Endothelial cell (in vitro differentiated cells): ENCODE measurements at regions not wholly inside any gene's neighbourhood (a gene's known extent, or its start where the extent isn't known, plus 50 kb on each side); places are given as distances from the start of the nearest gene placed in this dataset.

Experiments
- DNase-seq: peaks from one replicate; pipeline ENCODE4 v3.0.0; 2021; ENCODE audit warnings: low spot score
- H3K27ac Mint-ChIP-seq: one replicate; pipeline ENCODE4 v1.8.0; 2021; ENCODE audit warnings: mixed read lengths, inconsistent platforms; ENCODE audit not compliant: unreplicated experiment
- H3K27me3 Mint-ChIP-seq: one replicate; pipeline ENCODE4 v1.8.0; 2021; ENCODE audit warnings: mild to moderate bottlenecking, moderate library complexity, mixed read lengths, inconsistent platforms; ENCODE audit not compliant: unreplicated experiment
- H3K36me3 Mint-ChIP-seq: one replicate; pipeline ENCODE4 v1.8.0; 2021; ENCODE audit warnings: mild to moderate bottlenecking, low read depth, mixed read lengths, inconsistent platforms; ENCODE audit not compliant: unreplicated experiment
- H3K4me1 Mint-ChIP-seq: one replicate; pipeline ENCODE4 v1.8.0; 2021; ENCODE audit warnings: mild to moderate bottlenecking, mixed read lengths, inconsistent platforms; ENCODE audit not compliant: unreplicated experiment
- H3K4me3 Mint-ChIP-seq: one replicate; pipeline ENCODE4 v1.8.0; 2021; ENCODE audit warnings: mild to moderate bottlenecking, mixed read lengths, inconsistent platforms; ENCODE audit not compliant: unreplicated experiment
- H3K9me3 Mint-ChIP-seq: one replicate; pipeline ENCODE4 v1.8.0; 2021; ENCODE audit warnings: mixed read lengths, inconsistent platforms; ENCODE audit not compliant: unreplicated experiment
- TF ChIP-seq, protein P1 (sequence below): fragments of 200-600 bp; sonication (generic); IDR thresholded peaks from one replicate; pipeline ENCODE4 v1.5.0; 2021; ENCODE audit warnings: antibody characterized with exemption; ENCODE audit not compliant: unreplicated experiment

- H3K9me3 Mint-ChIP-seq: no peaks in the 10 kb centered on the region
- no peak for DNase-seq
- H3K36me3 Mint-ChIP-seq: no peaks in the 10 kb centered on the region
- peaks cover 2% of the 10 kb centered on the region for H3K4me1 Mint-ChIP-seq
- TF ChIP-seq, protein P1, sequence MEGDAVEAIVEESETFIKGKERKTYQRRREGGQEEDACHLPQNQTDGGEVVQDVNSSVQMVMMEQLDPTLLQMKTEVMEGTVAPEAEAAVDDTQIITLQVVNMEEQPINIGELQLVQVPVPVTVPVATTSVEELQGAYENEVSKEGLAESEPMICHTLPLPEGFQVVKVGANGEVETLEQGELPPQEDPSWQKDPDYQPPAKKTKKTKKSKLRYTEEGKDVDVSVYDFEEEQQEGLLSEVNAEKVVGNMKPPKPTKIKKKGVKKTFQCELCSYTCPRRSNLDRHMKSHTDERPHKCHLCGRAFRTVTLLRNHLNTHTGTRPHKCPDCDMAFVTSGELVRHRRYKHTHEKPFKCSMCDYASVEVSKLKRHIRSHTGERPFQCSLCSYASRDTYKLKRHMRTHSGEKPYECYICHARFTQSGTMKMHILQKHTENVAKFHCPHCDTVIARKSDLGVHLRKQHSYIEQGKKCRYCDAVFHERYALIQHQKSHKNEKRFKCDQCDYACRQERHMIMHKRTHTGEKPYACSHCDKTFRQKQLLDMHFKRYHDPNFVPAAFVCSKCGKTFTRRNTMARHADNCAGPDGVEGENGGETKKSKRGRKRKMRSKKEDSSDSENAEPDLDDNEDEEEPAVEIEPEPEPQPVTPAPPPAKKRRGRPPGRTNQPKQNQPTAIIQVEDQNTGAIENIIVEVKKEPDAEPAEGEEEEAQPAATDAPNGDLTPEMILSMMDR: no peak
- H3K27ac Mint-ChIP-seq: no peak overlapping the region
- H3K27me3 Mint-ChIP-seq: no peaks in the 10 kb centered on the region
- no peak overlapping the region for H3K4me3 Mint-ChIP-seq
Observed at GRCh38 chr18:10229458-10229857, 225.0 kb upstream of the APCDD1 start.

DNA sequence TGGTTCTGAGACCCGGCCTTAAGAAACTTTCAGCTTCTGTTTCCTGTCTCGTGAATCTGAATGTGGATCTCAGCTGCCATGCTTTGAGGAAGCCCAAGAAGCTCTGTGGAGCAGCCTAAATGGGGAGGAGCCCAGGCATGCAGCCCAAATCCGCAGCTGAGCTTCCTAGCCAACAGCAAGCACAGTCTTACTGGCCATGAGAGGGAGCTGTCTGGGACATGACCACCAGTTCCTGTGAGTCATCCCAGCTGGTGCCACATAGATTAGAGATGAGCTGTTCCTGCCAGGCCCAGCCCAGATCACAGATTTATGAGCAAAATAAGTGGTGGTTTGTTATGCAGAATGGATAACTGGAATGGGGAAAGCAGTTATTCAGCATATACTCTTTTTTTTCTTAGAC is 224.4 kb upstream of the APCDD1 start:
- Mint-ChIP-seq H3K4me3 (no peak overlapping the region), H3K27me3 (no peaks in the 10 kb centered on the region), H3K4me1 (peaks cover 2% of the 10 kb centered on the region), H3K36me3 (no peaks in the 10 kb centered on the region), H3K9me3 (no peaks in the 10 kb centered on the region), H3K27ac (no peak overlapping the region)
- DNase-seq: no peak
- TF ChIP-seq, protein P1: no peak

- Mint-ChIP-seq H3K36me3 (no peaks in the 10 kb centered on the region), H3K4me1 (peaks cover 2% of the 10 kb centered on the region), H3K27ac (no peak overlapping the region), H3K4me3 (no peak overlapping the region), H3K27me3 (no peaks in the 10 kb centered on the region), H3K9me3 (no peaks in the 10 kb centered on the region)
- TF ChIP-seq, protein P1: no peak
- no peak for DNase-seq
Observed at GRCh38 chr18:10231220-10231619, 223.2 kb upstream of the APCDD1 start.

GRCh38 chr18:10232062-10232461 is 222.4 kb upstream of the APCDD1 start:
- peaks cover 2% of the 10 kb centered on the region for H3K4me1 Mint-ChIP-seq
- no peak overlapping the region for H3K27ac Mint-ChIP-seq
- no peak overlapping the region for H3K4me3 Mint-ChIP-seq
- no peaks in the 10 kb centered on the region for H3K36me3 Mint-ChIP-seq
- no peaks in the 10 kb centered on the region for H3K9me3 Mint-ChIP-seq
- no peaks in the 10 kb centered on the region for H3K27me3 Mint-ChIP-seq
- no peak for DNase-seq
- TF ChIP-seq, protein P1: no peak

- DNase-seq: no peak
- H3K27ac Mint-ChIP-seq: no peak overlapping the region
- H3K4me3 Mint-ChIP-seq: no peak overlapping the region
- no peaks in the 10 kb centered on the region for H3K27me3 Mint-ChIP-seq
- TF ChIP-seq, protein P1: no peak
- H3K4me1 Mint-ChIP-seq: peaks cover 2% of the 10 kb centered on the region
- no peaks in the 10 kb centered on the region for H3K36me3 Mint-ChIP-seq
- H3K9me3 Mint-ChIP-seq: no peaks in the 10 kb centered on the region
Observed at GRCh38 chr18:10233082-10233875, 221.2 kb upstream of the APCDD1 start.
